DOHH2 (cell line): ENCODE measurements at regions not wholly inside any gene's neighbourhood (a gene's known extent, or its start where the extent isn't known, plus 50 kb on each side); places are given as distances from the start of the nearest gene placed in this dataset.

Experiments
- H3F3A ChIP-seq: fragments of 200-600 bp; sonication (generic), shearing (Covaris generic); 2 replicates; pipeline ENCODE4 v1.6.0; 2016; ENCODE audit warnings: antibody characterized with exemption, mild to moderate bottlenecking; ENCODE audit not compliant: control insufficient read depth, insufficient read depth
- H3K27ac ChIP-seq: fragments of 200-600 bp; sonication (generic); 2 replicates; pipeline ENCODE4 v1.5.1; 2014; ENCODE audit warnings: low read depth, mild to moderate bottlenecking, low read length, moderate library complexity
- H3K27me3 ChIP-seq: fragments of 200-600 bp; sonication (generic); 2 replicates; pipeline ENCODE4 v1.6.1; 2014; ENCODE audit warnings: mild to moderate bottlenecking, low read length, mixed read lengths; ENCODE audit not compliant: control insufficient read depth
- H3K36me3 ChIP-seq: fragments of 200-600 bp; sonication (generic); 2 replicates; pipeline ENCODE4 v1.6.1; 2014; ENCODE audit warnings: mild to moderate bottlenecking, low read length, moderate library complexity, mixed read lengths; ENCODE audit not compliant: control insufficient read depth
- H3K4me1 ChIP-seq: fragments of 200-600 bp; sonication (generic); 2 replicates; pipeline ENCODE4 v1.6.1; 2014; ENCODE audit warnings: mild to moderate bottlenecking, low read length, mixed read lengths; ENCODE audit not compliant: control insufficient read depth
- H3K4me2 ChIP-seq: fragments of 200-600 bp; sonication (generic); 2 replicates; pipeline ENCODE4 v1.6.0; 2014; ENCODE audit warnings: mild to moderate bottlenecking, low read length, moderate library complexity
- H3K4me3 ChIP-seq: fragments of 200-600 bp; sonication (generic); 2 replicates; pipeline ENCODE4 v1.5.1; 2014; ENCODE audit warnings: mild to moderate bottlenecking, low read length, mixed read lengths
- H3K79me2 ChIP-seq: fragments of 200-600 bp; sonication (generic); 2 replicates; pipeline ENCODE4 v1.6.1; 2014; ENCODE audit warnings: mild to moderate bottlenecking, low read length, mixed read lengths; ENCODE audit not compliant: control insufficient read depth
- H3K9me2 ChIP-seq: fragments of 200-600 bp; sonication (generic); replicated peaks from 2 replicates; pipeline ENCODE4 v1.6.1; 2014; ENCODE audit warnings: mild to moderate bottlenecking, low read length, mixed read lengths; ENCODE audit not compliant: control insufficient read depth
- H3K9me3 ChIP-seq: fragments of 200-600 bp; sonication (generic); 2 replicates; pipeline ENCODE4 v1.6.1; 2014; ENCODE audit warnings: antibody characterized with exemption, low read length, mixed read lengths; ENCODE audit not compliant: control insufficient read depth, insufficient read depth
- H4K20me1 ChIP-seq: fragments of 200-600 bp; sonication (generic); 2 replicates; pipeline ENCODE4 v1.6.0; 2014; ENCODE audit warnings: low read depth, mild to moderate bottlenecking, antibody characterized with exemption, low read length, moderate library complexity; ENCODE audit not compliant: control insufficient read depth, insufficient read depth
- EZH2phosphoT487 ChIP-seq: fragments of 200-600 bp; sonication (generic); IDR thresholded peaks from 2 replicates; pipeline ENCODE4 v1.6.1; 2017; ENCODE audit warnings: borderline replicate concordance, mild to moderate bottlenecking, antibody characterized with exemption, low read length, moderate library complexity, mixed read lengths
- TF ChIP-seq, protein P1 (sequence below): fragments of 200-600 bp; sonication (generic); IDR thresholded peaks from one replicate; pipeline ENCODE4 v1.5.1; 2014; ENCODE audit warnings: antibody characterized with exemption, mild to moderate bottlenecking, low read depth, low read length; ENCODE audit not compliant: poor library complexity, severe bottlenecking

DNA sequence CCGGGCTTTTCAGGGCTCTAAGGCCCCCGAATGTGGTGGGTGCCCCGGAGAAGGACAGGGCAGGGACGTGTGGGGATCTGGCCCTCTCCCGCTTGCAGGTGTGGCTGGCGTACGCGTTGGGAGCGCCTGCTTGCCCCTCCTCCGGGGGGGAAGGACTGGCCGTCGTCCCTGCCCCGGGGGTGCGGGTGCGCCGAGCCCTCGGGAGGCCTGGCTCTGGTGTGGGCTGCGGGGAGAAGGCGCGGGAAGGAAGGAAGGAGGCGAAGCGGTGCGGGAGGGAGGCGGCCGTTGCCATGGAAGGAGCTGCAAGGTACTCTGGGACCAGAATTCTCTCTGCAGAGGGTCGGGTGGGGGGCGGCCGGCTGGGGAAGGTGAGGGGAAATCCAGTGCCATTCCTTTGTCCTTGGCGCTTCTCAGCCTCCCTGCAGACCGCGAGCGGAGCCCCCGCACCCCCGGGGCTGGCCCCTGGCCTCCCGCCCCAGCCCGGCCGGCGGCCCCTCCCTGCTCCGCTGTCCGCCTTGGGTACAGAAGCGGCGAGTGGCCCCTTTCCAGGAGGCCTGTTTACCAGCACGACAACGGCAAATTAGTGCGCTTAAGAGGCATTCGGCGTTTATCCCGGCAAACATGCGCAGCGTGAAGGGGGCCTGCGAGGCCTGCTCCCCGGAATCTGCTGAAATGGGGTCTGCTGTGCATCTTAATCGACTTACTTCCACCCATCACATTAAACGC is 67.1 kb upstream of the UNC5A start:
- H3F3A ChIP-seq: no peaks in the 10 kb centered on the region
- no peaks in the 10 kb centered on the region for H4K20me1 ChIP-seq
- H3K4me3 ChIP-seq: no peak overlapping the region
- H3K4me1 ChIP-seq: no peaks in the 10 kb centered on the region
- no peak overlapping the region for H3K27ac ChIP-seq
- H3K79me2 ChIP-seq: no peaks in the 10 kb centered on the region
- no peak overlapping the region for H3K4me2 ChIP-seq
- H3K9me2 ChIP-seq: no peaks in the 10 kb centered on the region
- H3K36me3 ChIP-seq: no peaks in the 10 kb centered on the region
- TF ChIP-seq, protein P1, sequence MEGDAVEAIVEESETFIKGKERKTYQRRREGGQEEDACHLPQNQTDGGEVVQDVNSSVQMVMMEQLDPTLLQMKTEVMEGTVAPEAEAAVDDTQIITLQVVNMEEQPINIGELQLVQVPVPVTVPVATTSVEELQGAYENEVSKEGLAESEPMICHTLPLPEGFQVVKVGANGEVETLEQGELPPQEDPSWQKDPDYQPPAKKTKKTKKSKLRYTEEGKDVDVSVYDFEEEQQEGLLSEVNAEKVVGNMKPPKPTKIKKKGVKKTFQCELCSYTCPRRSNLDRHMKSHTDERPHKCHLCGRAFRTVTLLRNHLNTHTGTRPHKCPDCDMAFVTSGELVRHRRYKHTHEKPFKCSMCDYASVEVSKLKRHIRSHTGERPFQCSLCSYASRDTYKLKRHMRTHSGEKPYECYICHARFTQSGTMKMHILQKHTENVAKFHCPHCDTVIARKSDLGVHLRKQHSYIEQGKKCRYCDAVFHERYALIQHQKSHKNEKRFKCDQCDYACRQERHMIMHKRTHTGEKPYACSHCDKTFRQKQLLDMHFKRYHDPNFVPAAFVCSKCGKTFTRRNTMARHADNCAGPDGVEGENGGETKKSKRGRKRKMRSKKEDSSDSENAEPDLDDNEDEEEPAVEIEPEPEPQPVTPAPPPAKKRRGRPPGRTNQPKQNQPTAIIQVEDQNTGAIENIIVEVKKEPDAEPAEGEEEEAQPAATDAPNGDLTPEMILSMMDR: no peak
- TF ChIP-seq EZH2phosphoT487: no peak
- H3K27me3 ChIP-seq: peaks cover 27% of the 10 kb centered on the region
- H3K9me3 ChIP-seq: no peaks in the 10 kb centered on the region

DNA sequence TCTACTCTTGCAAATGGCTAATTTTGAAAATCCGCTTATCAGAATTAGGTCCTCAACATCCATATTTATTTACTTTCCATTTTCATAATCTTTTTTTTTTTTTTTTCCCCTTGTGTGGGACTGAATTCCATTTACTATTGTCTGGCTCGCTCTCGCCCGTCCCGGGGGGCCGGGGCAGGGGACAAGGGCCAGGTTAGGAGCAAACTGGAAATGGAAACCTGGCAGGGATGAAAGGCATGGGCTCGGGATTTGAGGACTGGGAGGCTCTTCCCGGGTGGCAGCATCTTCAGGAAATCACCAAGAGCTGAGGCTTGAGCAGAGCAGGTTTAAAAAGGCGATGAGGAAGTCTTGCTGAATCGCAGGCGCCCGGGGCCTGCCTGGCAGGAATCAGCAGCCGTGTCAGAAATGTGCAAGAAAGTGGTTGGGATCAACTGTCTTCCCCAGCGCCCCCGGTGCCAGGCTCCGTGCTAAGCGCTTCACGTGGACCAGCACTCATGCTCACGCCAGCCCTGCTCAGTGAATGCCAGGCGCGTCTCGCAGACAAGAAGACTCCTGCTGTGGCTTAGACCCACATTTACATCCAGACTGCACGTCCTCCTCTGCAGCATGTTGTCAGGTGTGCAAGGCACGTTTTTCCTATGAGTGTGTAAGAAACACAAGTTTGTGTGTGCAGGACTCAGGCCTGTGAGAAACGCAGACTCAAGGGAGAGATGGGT is 66.3 kb upstream of the UNC5A start:
- H3K79me2 ChIP-seq: no peaks in the 10 kb centered on the region
- no peak overlapping the region for H3K4me2 ChIP-seq
- no peak for TF ChIP-seq EZH2phosphoT487
- H3F3A ChIP-seq: no peaks in the 10 kb centered on the region
- H3K9me3 ChIP-seq: no peaks in the 10 kb centered on the region
- H3K27ac ChIP-seq: no peak overlapping the region
- no peaks in the 10 kb centered on the region for H4K20me1 ChIP-seq
- no peaks in the 10 kb centered on the region for H3K36me3 ChIP-seq
- peaks cover 27% of the 10 kb centered on the region for H3K27me3 ChIP-seq
- no peak overlapping the region for H3K4me3 ChIP-seq
- no peaks in the 10 kb centered on the region for H3K4me1 ChIP-seq
- no peaks in the 10 kb centered on the region for H3K9me2 ChIP-seq

GRCh38 chr5:176744584-176744965 is 65.8 kb upstream of the UNC5A start:
- Histone ChIP-seq H3K4me3 (no peak overlapping the region), H3K27ac (no peak overlapping the region), H3K9me2 (no peaks in the 10 kb centered on the region), H3K36me3 (no peaks in the 10 kb centered on the region), H3K9me3 (no peaks in the 10 kb centered on the region), H3F3A (no peaks in the 10 kb centered on the region), H3K4me2 (no peak overlapping the region), H4K20me1 (no peaks in the 10 kb centered on the region), H3K27me3 (peaks cover 27% of the 10 kb centered on the region), H3K4me1 (no peaks in the 10 kb centered on the region), H3K79me2 (no peaks in the 10 kb centered on the region)
- TF ChIP-seq, protein P1: peak; percentile 50
- no peak for TF ChIP-seq EZH2phosphoT487

DNA sequence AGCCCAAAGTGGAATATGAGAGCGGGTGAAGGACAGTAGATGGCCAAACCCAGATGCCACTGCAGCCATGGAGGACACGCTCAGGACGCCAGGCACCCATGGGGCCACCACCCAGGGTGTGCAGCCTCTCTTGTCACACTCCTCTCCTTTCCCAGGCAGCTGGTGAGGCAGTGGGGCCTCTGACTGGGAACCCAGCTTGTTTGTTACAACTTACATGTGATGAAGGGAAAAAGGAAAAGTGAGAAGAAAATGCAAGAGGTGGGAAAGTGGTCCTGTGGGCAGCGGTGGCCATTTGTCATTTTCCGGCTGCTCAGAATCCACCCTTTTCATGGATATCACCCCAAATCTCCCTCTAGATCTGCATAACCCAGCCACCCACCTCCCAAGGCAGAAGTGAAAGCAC is 62.7 kb upstream of the UNC5A start:
- no peaks in the 10 kb centered on the region for H3F3A ChIP-seq
- no peaks in the 10 kb centered on the region for H4K20me1 ChIP-seq
- no peaks in the 10 kb centered on the region for H3K79me2 ChIP-seq
- no peaks in the 10 kb centered on the region for H3K4me1 ChIP-seq
- TF ChIP-seq EZH2phosphoT487: no peak
- TF ChIP-seq, protein P1: no peak
- H3K9me2 ChIP-seq: no peaks in the 10 kb centered on the region
- H3K9me3 ChIP-seq: no peaks in the 10 kb centered on the region
- H3K27me3 ChIP-seq: peaks cover 23% of the 10 kb centered on the region
- H3K4me2 ChIP-seq: no peak overlapping the region
- H3K36me3 ChIP-seq: no peaks in the 10 kb centered on the region
- H3K27ac ChIP-seq: no peak overlapping the region
- H3K4me3 ChIP-seq: no peak overlapping the region
